Activated CD4-positive, alpha-beta T cell treated with anti-CD3 and anti-CD28 coated beads for 24 hours (primary cell): ENCODE measurements at regions not wholly inside any gene's neighbourhood (a gene's known extent, or its start where the extent isn't known, plus 50 kb on each side); places are given as distances from the start of the nearest gene placed in this dataset.
"Not testable (repeated sequence)": the region's sequence is repeated elsewhere in the genome, so short reads cannot be mapped to it uniquely, and the experiment has no call there.

ENCODE experiments used
- DNase-seq, 2 donors: peaks; one replicate each; pipeline ENCODE4 v3.0.0-alpha.2; 2020; ENCODE audit warnings: low read depth in 2 of 2

- no peak for DNase-seq
These were observed 273.3 kb upstream of the BOD1L1 start for GRCh38 chr4:13900780-13901179.

- no peak for DNase-seq
These were observed 274.6 kb upstream of the BOD1L1 start for GRCh38 chr4:13902146-13902545.

DNA sequence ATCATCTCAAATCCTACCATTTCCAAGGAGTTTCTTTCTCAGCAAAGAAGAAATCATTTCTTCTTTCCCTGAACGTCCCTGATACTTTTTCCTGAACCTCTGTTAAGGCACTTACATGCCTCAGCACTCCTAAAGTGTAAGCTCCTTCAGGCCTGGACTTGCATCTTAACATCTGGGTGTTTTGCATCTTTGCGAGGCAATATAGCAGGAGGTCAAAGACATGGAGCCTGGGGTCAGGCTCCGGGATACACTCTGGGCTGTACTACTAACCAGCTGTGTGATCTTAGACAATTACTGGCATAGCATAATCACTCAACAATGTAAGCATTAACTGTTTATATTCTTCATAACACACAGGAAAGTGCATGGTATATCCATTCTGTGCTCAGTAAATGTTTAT is 275.5 kb upstream of the BOD1L1 start:
- DNase-seq = no peak

- no peak for DNase-seq
These were observed 276.4 kb upstream of the BOD1L1 start for GRCh38 chr4:13903901-13904300.

DNA sequence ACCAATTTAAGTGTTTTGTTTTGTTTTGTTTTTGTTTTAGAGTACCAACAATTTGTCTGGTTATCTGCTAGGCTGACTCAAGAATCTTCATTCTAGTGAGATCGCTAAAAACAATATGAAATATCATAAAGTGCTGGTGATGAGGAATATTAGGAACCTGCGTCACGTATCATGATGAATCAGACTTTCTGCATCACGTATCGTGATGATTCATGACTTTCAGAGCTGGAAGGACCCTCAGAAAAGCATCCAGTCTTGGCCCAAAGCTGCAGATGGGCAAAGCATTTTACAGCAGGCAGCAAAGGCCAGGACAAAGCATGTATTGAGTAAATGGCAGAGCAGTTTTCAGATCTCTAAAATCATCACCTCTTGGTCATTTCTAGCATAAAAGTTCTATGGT is 278.0 kb upstream of the BOD1L1 start:
- no peak for DNase-seq

DNA sequence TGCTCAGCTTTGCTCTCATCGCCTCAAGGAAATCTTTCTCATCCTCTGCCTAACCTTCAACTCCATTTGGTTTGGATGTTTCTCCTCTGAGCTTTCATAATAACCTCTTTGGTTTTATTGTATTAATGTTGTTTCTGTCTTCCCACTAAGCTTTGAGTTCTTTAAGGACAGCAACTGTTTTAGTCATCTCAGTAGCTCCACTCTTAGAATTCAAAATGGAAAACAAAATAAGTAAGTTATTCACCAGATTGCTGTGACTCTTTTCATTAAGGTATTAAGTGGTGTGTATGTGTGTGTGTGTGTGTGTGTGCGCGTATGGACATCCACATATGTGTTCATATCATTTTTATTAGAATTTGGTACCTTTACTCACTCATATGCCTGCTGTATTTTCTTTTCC is 279.2 kb upstream of the BOD1L1 start:
- DNase-seq = no peak

DNA sequence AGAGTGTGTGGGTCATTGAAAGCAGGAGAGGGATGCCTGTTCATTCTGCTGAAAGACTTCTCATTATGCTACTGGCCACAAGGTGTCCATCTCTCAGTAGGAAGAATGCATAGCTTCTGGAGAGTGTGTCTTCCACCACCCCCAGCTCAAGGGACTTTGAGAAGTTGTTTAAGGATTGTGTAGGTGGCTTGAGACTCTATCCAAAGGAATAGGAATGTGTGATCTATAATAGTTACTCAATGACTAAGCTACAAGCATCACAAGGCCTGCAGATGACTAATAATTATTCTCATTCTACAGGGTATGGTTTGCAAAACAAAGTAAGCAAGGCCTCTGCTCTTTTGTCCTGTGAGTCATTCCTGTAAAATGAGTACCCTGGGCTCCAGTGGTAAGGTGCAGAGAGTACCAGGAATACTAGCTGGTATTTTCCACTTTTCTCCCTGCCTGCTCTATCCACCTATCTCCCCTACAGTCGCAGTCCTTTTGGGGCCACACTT is 279.8 kb upstream of the BOD1L1 start:
- DNase-seq = no peak

DNA sequence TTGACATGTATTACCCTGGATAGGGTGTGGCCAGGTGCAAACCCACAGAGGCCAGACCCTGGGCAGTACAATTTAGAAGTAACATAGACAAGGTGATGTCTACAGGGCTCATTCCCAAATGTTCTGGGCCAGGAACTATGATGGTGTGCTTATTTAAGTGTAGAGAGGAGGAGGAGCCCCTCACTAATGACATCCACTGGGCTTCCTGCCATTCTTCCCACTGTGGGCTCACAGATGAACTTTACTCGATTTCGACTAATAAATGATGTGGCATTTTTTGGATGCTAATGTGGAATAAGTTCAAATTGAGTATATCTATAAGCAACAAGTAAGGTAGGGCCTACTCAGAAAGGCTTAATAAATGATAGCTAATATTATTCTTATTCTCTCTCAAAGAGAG is 280.9 kb upstream of the BOD1L1 start:
- DNase-seq = no peak

DNA sequence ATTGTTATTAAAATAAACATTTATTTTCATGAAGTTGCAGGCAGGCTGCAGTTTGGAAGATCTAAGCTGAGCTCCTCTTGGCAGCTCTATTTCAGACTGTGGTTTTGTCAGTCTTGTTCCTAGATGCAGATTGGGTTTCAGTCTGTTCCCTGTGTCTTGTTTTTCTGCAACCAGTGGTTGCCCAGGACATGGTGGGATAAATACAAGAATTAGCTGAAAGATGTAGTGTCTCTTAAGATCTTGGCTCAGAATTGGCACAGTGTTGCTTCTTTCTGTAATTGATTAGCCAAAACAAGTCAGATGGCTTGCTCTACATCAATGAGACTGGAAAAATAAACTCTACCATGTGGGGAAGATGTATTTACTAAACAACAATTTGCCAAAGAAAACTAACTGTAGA is 283.0 kb upstream of the BOD1L1 start:
- DNase-seq = no peak

- no peak for DNase-seq
These were observed 283.7 kb upstream of the BOD1L1 start for GRCh38 chr4:13911256-13911655.

DNA sequence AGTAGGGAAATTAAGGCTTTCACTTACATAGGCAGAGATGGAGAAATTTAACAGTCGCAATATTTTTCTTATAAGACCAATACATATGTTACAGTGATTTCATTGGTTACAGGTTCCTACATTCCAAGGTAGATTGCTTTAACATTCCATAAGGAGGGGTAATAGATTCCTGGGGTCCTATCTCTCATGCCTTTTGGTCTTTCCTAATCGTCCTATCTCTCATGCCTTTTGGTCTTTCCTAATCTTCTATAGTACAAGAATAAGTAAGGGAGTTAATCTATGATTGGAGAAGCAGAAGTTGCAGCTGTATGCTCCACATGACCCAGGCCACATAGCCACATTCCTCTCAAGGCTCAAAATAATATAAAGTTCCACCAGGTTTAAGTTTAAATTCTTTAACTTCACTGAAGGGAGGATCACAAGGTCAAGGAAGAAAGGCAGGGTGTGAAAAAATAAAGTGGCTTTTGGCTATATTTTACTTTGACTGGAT is 285.0 kb upstream of the BOD1L1 start:
- no peak for DNase-seq

GRCh38 chr4:13912966-13913365 is 285.4 kb upstream of the BOD1L1 start:
- no peak for DNase-seq

DNA sequence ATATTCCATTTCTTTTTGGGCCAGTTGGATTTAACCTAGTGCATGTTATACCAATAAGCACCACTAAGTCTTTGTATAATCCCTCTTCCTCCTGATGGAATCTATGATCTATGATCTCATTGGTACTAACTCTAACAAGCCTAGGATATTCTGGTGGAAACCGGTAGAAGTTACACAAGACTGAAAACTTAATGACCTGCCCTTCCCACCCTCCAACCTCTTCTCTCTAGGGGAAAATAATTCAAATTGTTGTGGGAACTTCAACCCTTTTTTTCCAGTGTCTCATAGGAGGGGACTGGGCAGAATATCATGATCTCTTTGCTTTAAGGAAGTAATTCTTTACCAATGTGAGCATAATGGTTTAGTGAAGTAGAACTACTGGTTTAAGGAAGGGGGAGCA is 289.5 kb upstream of the BOD1L1 start:
- DNase-seq = no peak

DNA sequence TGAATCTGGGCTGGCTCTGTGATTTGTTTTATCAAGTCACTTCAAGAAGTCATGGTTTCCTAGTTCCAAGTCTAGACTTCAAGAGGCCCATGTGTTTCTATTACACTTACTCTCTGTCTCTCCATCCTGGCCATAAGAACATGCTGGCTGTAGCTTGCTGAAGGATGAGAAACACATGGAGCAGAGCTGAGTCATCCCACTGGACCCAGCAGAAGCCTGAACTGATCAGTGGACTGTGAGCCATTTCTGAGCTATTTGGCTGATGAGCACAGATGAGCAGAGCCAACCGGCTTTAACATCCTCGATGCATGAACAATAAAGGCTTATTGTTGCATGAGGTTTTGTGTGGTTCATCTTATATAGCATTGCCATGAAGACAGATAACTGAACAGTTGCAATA is 290.6 kb upstream of the BOD1L1 start:
- no peak for DNase-seq

- no peak for DNase-seq
These were observed 291.5 kb upstream of the BOD1L1 start for GRCh38 chr4:13918991-13919441.

- no peak for DNase-seq
These were observed 292.8 kb upstream of the BOD1L1 start for GRCh38 chr4:13920111-13920875.

- DNase-seq = no peak
These were observed 293.4 kb upstream of the BOD1L1 start for GRCh38 chr4:13920901-13921300.

- no peak for DNase-seq
These were observed 294.3 kb upstream of the BOD1L1 start for GRCh38 chr4:13921805-13922204.

DNA sequence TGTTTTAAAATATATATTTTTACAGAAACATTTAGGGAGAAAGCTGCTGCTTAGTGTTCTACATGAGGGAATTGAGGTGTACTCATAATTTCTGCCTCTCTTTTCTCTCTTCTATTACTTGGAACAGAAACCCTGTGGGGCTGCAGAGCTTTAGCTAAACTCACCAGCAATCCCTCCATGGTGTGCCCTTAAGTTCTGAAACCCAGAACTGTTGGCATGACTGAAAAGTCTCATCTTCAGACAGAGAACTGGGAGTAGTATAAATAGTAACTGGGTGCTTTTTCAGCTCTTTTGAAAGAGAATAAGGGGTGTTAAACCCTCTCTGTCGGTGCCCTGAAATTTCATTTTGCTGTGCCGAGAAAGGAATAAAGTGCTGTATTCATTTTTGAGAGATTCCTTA is 294.9 kb upstream of the BOD1L1 start:
- no peak for DNase-seq

DNA sequence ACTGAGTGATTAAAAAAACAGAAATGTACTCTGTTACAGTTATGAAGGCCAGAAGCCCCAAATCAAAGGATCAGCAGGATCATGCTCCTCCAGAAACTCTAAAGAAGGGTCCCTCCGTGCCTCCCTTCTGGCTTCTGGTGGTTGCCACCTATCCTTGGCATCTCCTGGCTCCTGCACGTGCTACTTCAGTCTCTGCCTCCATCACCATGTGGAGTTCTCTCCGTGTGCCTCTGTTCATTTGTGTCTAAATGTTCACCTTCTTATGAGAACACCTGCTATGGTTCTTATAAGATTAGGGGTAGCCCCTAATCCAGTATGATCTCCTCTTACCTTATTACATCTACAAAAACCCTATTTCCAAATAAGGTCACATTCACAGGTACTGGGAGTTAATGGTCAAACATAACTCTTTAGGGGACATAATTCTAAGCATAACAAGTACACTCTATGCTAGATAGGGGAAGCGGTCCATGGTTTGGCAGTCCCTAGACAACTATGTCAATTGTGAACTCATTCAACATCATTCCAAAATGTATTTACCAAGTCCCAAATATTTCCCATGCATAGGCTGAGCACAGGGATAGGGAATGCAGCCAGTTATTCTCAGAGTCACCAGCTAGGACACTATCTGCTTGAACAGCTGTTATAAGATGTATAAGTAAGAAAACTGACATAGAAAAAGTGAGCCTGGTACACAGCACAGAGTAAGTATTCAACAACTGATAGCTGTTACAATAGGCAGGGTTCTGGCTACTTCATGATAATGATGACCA is 295.5 kb upstream of the BOD1L1 start:
- DNase-seq = no peak

DNA sequence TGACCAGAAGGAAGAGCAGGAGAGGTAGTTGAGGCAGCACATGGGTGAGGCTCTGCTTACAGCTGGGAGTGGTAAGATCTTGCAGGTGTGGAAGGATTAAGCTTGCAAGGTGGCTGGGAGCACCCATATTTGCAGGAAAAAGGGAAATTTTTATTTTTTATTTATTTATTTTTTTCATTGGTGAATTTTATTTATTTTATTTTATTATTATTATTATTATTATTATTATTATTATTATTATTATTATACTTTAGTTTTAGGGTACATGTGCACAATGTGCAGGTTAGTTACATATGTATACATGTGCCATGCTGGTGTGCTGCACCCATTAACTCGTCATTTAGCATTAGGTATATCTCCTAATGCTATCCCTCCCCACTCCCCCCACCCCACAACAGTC is 297.4 kb upstream of the BOD1L1 start:
- DNase-seq = not testable (repeated sequence)

DNA sequence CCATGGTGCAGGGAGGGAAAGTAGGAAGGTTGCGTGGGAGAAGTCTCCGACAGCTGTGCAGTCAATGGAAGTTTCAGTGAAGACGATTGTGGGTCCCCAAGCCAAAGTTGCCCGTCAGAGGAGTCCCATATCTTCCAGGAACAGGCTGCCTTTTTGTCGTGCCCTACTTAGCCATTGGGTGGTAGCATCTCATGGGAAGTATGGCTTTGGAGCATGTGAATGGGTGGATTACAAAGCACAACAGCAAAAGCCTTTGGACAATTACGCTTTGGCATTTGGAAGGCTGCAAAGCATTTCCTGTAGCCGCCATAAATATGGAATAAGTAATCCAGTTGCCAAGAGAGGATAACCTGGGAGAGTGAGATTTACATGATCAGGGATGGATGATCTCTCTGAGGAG is 300.7 kb upstream of the BOD1L1 start:
- no peak for DNase-seq

DNA sequence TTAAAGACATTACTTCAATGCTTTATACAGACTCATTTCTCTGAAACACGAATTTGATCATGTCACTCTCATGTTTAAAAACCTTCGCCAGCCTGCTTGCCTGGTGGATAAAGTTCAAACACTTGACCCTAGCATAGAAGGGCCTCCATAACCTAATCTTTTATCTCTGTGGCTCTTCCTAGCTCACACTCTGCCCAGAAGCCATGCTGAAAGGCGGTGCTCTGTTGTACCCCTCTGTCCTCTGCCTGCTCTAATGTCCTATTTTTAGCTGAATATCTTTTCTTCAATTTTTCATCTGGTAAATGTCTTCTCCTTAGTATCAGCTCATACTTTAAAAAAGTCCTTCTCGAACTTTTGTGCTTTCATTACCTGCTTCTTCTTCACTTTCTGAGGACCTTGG is 302.6 kb upstream of the BOD1L1 start:
- no peak for DNase-seq
